ENCODE measurements at regions not wholly inside any gene's neighbourhood (a gene's known extent, or its start where the extent isn't known, plus 50 kb on each side); places are given as distances from the start of the nearest gene placed in this dataset.

DNA sequence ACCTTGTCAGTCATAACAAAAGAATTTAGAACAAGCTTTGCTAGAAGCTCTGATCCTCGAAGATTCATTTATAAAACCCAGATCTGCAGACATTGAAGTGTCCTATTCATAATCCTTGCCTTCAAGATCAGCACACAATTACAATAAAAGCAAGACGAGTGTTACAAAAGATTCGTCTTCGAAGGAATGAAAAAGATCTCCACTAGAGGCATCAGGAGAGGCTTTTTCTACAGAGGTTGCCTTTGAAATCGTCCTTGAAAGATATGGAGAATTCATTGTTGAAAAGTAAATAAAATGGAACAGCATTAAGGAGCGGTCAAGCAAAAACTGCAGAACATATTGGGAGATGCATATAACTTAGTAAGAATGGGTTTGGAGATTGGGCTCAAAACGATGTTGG, 146.4 kb downstream of the BMP4 start:
- TF ChIP-seq CTCF (IDR thresholded peaks at IDR 0.05; ENCODE audit: insufficient read depth, low read length, poor library complexity, severe bottlenecking), result no peak
- TF ChIP-seq EZH2phosphoT487 (conservative IDR thresholded peaks at IDR 0.05; ENCODE audit: low read length), result no peak

All from SU-DHL-6 (cell line).